NCI-H2196 treated with DMSO at 0.1 percent for 48 hours (cell line): ENCODE measurements at regions not wholly inside any gene's neighbourhood (a gene's known extent, or its start where the extent isn't known, plus 50 kb on each side); places are given as distances from the start of the nearest gene placed in this dataset.
"Not testable (repeated sequence)": the region's sequence is repeated elsewhere in the genome, so short reads cannot be mapped to it uniquely, and the experiment has no call there.

ENCODE experiments used
- DNase-seq: peaks from one replicate; lab custom pipeline; 2025; ENCODE audit not compliant: unreplicated experiment; lab: John Stamatoyannopoulos, UW

DNA sequence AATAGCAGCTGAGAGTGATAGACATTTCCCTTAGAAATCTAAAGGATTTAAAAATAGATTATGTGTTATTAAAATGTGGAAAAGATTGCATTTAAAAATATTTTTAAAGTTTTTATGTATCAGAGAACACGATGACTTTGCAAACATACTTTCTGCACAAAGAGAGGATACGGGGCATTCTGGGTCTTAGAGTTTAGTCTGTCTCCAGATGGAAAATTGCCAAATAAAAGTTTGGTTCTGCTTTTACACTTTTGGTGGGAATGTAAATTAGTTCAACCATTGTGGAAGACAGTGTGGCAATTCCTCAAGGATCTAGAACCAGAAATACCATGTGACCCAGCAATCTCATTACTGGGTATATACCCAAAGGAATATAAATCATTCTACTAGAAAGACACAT, 355.2 kb downstream of the NDFIP2 start:
- DNase-seq = not testable (repeated sequence)

GRCh38 chr13:79834876-79835275, 353.9 kb downstream of the NDFIP2 start:
- no peak for DNase-seq

- DNase-seq = no peak
Observed at GRCh38 chr13:79833991-79834390, 353.0 kb downstream of the NDFIP2 start.

DNA sequence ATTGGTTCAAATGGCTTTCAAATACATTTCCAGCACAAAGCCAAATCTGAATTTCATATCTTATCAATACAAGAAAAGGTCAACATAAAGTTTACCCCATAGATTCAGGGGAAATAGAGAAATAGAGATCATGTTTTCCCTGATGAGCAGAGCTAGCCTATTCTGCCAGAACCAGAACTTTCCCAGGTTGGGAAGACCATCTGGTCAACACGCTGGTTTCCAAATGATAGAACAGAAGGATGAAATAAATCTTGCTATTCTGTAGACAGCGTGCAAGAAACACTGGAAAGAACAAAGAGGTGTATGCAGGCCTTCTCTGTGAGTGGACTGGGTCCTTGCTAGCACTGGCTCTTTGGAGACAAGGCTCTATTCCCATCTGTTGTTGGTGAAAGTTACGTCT, 350.6 kb downstream of the NDFIP2 start:
- DNase-seq = no peak

- no peak for DNase-seq
Observed at GRCh38 chr13:79830945-79831344, 350.0 kb downstream of the NDFIP2 start.

DNA sequence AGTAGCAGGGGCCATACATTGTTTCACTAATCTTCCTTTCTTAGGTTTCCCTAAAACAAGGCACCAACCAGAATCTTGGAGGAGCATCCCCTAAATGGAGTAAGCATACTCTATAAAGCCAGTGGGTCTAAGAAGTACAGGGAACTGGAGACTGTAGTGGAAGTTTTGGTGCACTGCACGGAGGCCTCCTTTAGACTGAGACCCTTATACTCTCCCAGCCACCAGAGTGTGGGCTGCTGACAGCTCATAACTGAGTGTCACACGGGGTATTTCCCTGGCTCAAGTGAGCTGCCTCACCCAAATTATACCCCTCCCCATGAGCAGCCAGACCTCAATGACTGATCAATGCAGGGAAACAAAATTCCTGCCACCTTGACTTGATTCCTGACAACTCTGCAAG, 349.5 kb downstream of the NDFIP2 start:
- DNase-seq = no peak

DNA sequence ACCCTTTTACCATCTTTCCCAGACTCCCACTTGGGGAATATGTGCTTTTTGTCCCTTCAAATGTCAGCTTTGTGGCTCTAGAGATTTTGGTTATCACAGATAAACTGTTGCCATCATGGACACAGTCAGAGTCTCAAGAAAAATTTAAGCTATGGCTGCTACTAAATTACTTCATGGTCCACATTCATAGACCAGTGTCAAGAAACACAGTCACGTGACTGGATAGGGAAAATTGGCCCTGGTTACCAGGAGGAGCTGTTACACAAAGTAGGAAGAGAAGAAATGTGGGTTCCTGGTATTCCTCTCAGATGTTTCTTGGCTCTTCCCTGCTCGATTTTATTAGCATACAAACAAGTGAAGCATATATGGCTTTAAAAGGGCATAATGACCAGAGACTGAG, 348.9 kb downstream of the NDFIP2 start:
- DNase-seq = no peak

DNA sequence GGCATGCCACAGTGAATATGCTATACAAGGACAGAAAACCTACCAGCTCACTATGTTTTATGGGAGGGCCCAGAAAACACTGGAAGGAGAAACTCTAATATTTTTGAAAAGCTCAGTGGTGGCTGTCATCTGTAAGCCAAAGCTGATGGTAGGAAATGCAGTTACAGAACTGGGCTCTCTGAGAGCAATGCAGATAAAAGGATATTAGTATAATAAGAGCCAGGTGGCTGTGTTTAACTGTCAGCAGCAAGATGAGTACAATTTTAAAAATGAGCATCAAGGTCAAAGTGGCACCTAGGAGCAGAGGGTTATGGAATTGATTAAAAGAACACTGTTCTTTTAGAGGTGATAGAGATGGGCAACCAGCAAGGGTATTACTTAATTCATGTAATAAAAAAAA, 345.0 kb downstream of the NDFIP2 start:
- no peak for DNase-seq

- no peak for DNase-seq
Observed at GRCh38 chr13:79815041-79815440, 334.1 kb downstream of the NDFIP2 start.

- DNase-seq = no peak
Observed at GRCh38 chr13:79812070-79812850, 331.3 kb downstream of the NDFIP2 start.

GRCh38 chr13:79811170-79811569, 330.2 kb downstream of the NDFIP2 start:
- DNase-seq = no peak

- DNase-seq = no peak
Observed at GRCh38 chr13:79810669-79811068, 329.7 kb downstream of the NDFIP2 start.

DNA sequence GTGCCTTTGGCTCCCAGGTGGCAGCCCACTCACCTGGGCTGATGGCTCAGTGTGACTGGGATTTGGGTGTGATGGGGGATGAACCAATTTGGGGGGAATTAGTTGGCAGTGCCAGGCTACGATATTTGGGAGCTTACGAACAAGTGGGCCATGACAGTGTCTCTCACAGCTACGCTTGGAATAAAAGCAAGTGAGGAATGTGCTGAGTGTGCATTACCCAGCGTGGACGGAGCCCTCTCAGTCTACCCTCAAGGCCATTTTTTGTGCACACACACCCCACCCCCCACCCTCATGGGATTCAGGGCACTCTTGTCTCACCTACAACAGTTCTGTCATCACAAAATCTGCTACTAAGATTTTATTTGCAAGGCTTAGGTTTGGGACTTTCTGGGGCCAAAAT, 329.1 kb downstream of the NDFIP2 start:
- DNase-seq = no peak

GRCh38 chr13:79808475-79808874, 327.5 kb downstream of the NDFIP2 start:
- no peak for DNase-seq

DNA sequence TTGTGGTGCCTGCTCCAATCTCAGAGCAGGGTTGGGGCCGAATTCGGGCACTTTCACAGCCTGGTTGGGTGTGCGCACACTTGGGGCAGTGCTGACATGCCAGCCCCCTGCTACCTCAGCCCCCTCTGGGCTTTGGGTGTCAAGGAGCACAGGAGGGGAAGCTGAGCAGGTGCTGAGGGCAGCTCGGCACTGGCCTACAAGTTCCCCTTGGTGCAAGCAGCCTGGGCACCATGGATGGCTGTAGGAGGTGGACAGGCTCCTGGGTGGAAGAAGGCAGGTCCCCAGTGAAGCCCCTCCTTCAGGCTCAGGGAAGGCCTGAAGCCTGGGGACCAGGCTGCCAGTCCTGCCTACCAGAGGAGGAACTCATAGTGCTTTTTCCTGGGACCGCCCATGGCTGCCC, 326.6 kb downstream of the NDFIP2 start:
- no peak for DNase-seq

DNA sequence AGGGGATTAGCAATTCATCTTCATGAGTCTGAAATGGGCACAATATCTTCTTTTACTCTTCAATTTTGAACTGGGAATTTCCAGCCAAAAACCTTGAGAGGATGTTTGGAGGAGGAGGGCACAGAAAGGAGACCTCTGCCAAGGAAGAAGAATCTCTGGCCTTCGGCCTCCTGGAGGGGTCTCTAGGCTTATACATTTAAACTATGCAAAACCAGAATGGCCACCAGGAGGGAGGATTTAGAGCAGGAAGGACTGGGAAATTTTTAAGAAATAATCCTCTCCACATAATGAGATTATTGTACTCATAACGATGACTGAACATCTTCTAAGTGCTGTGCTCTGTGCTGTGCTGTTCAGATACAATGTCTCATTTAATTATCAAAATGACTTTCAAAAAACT, 325.9 kb downstream of the NDFIP2 start:
- DNase-seq = no peak

GRCh38 chr13:79805317-79805716, 324.4 kb downstream of the NDFIP2 start:
- DNase-seq = no peak

- no peak for DNase-seq
Observed at GRCh38 chr13:79803989-79804388, 323.0 kb downstream of the NDFIP2 start.

- no peak for DNase-seq
Observed at GRCh38 chr13:79803296-79803695, 322.3 kb downstream of the NDFIP2 start.

DNA sequence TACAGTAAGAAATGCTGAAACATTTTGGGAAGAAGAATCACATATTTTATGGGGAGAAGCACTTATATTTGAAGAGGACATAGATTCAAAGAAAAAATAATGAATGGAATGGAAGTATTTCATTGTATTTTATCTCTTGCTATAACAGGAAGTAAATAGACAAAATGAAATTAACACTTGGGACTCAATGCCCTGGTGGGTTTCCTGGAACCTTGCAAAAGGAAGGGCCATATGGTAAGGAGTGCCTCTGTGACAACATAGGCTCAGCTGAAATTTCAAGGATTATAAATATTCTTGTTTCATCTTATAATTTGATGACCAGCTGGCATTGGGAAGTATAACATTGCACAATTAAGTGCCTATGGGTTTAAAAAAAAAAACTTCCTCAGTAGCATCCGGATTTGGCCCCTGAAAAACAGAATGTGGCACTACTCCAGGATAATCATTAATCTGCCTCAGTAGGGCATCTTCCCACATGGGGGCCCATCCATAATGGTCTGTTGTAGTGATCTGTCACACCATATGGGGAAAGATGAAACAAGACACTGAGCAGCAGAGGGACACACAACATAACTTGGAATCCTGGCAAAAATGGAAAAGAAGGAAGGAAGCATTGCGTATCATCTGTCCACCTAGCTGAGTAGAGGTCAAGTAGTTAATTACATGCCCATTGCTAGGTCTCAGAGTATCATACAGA, 321.6 kb downstream of the NDFIP2 start:
- DNase-seq = no peak

- DNase-seq = no peak
Observed at GRCh38 chr13:79799059-79799867, 318.3 kb downstream of the NDFIP2 start.

DNA sequence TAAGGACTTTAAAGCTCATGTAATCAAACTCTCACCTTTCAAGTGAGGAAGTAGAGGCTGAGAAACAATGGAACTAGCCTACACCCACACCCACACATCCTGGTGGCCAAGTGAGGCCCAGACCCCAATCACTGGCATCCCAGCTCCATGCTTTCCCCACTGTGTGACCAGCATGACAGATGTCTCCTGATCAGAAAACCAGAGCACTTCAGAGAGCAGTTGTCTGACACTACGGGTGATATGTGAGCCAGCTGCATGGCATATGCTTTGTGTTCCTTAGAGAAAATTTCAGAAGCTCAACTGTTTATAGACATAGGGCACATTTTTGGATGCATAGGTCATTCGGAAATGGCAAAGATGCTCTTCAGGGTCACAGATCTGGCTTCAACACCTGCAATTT, 315.2 kb downstream of the NDFIP2 start:
- DNase-seq = no peak
